RWPE1 (cell line): ENCODE measurements at regions not wholly inside any gene's neighbourhood (a gene's known extent, or its start where the extent isn't known, plus 50 kb on each side); places are given as distances from the start of the nearest gene placed in this dataset.

Experiments used
- CTCF ChIA-PET: fragments of 350-600 bp; sonication (Branson Sonifier 250); formaldehyde crosslinking; extraction: SDS; loops from one replicate; lab custom pipeline; 2021; lab: Yijun Ruan, JAX
- POLR2A ChIA-PET: fragments of 400-600 bp; formaldehyde crosslinking; extraction: SDS; loops from one replicate; lab custom pipeline; 2020; ENCODE audit warnings: antibody characterized with exemption; ENCODE audit not compliant: low non-redundant PET; lab: Yijun Ruan, JAX
- DNase-seq: peaks from one replicate; pipeline ENCODE4 v3.0.0; 2012; ENCODE audit warnings: low spot score
- H3K27ac ChIP-seq: fragments of 450-650 bp; 2 replicates; pipeline ENCODE4 v1.5.1; 2017
- CTCF ChIP-seq: fragments of 450-650 bp; conservative IDR thresholded peaks from 2 replicates; pipeline ENCODE4 v1.5.1; 2017; ENCODE audit warnings: low read depth, mild to moderate bottlenecking

GRCh38 chr2:15718103-15718943, 126.7 kb downstream of the DDX1 start:
- ChIA-PET CTCF (no interaction called here), POLR2A (no interaction called here)
- no peak overlapping the region for H3K27ac ChIP-seq

GRCh38 chr2:15718944-15719323, 127.3 kb downstream of the DDX1 start:
- DNase-seq, result no peak
- CTCF ChIA-PET, result no interaction called here
- H3K27ac ChIP-seq, result no peak overlapping the region
- TF ChIP-seq CTCF, result no peak
- POLR2A ChIA-PET, result no interaction called here

More at GRCh38 chr2:15718103-15718943, 126.7 kb downstream of the DDX1 start:
- no peak for TF ChIP-seq CTCF
- no peak for DNase-seq

GRCh38 chr2:15719566-15720313, 128.1 kb downstream of the DDX1 start:
- DNase-seq, result no peak
- H3K27ac ChIP-seq, result no peak overlapping the region
- POLR2A ChIA-PET, result no interaction called here
- CTCF ChIA-PET, result no interaction called here
- no peak for TF ChIP-seq CTCF

- ChIA-PET POLR2A (no interaction called here), CTCF (no interaction called here)
- no peak for DNase-seq
- TF ChIP-seq CTCF, result no peak
- H3K27ac ChIP-seq, result no peak overlapping the region
These were observed 129.1 kb downstream of the DDX1 start for GRCh38 chr2:15720561-15721307.

- ChIA-PET POLR2A (no interaction called here), CTCF (no interaction called here)
- no peak for TF ChIP-seq CTCF
- H3K27ac ChIP-seq, result no peak overlapping the region
- no peak for DNase-seq
These were observed 129.9 kb downstream of the DDX1 start for GRCh38 chr2:15721411-15722067.

- no peak overlapping the region for H3K27ac ChIP-seq
- ChIA-PET CTCF (no interaction called here), POLR2A (no interaction called here)
- DNase-seq, result no peak
- TF ChIP-seq CTCF, result no peak
These were observed 131.3 kb downstream of the DDX1 start for GRCh38 chr2:15722980-15723379.
